ENCODE measurements at regions not wholly inside any gene's neighbourhood (a gene's known extent, or its start where the extent isn't known, plus 50 kb on each side); places are given as distances from the start of the nearest gene placed in this dataset.

GRCh38 chr14:85263916-85264675 lies 265.8 kb upstream of the FLRT2 start:
- H3K9ac ChIP-seq (ENCODE audit: low read length in 3 of 3) = no peak overlapping the region
- H3K4me3 ChIP-seq (ENCODE audit: low read length in 3 of 3) = no peak overlapping the region
- no peak overlapping the region for H3K27ac ChIP-seq (ENCODE audit: low read depth in 2 of 2, low read length in 2 of 2)
- H3K9me3 ChIP-seq (ENCODE audit: control insufficient read depth in 2 of 3, insufficient read depth in 1 of 3, low read length in 3 of 3) = no peaks in the 10 kb centered on the region
- DNase-seq = no peak
- no peak for FAIRE-seq
- H3K36me3 ChIP-seq (ENCODE audit: control insufficient read depth in 2 of 3, insufficient read depth in 3 of 3, low read length in 3 of 3) = no peaks in the 10 kb centered on the region
- no peaks in the 10 kb centered on the region for H3K4me1 ChIP-seq (ENCODE audit: control insufficient read depth in 2 of 3, insufficient read depth in 2 of 3, low read depth in 1 of 3, low read length in 3 of 3)
- no peaks in the 10 kb centered on the region for H3K27me3 ChIP-seq (ENCODE audit: control insufficient read depth, insufficient read depth, low read length)
- TF ChIP-seq CTCF (IDR thresholded peaks at IDR 0.05; ENCODE audit: borderline replicate concordance, extremely low read depth, insufficient read depth) = no peak
- intact Hi-C loops (cut with DNase I) = no loop called here

GRCh38 chr14:85273099-85273677 lies 256.8 kb upstream of the FLRT2 start:
- intact Hi-C loops (cut with DNase I) = no loop called here
- Histone ChIP-seq H3K36me3 (ENCODE audit: control insufficient read depth in 2 of 3, insufficient read depth in 3 of 3, low read length in 3 of 3) (no peaks in the 10 kb centered on the region), H3K9me3 (ENCODE audit: control insufficient read depth in 2 of 3, insufficient read depth in 1 of 3, low read length in 3 of 3) (no peaks in the 10 kb centered on the region), H3K27me3 (ENCODE audit: control insufficient read depth, insufficient read depth, low read length) (no peaks in the 10 kb centered on the region), H3K9ac (ENCODE audit: low read length in 3 of 3) (no peak overlapping the region), H3K27ac (ENCODE audit: low read depth in 2 of 2, low read length in 2 of 2) (no peak overlapping the region), H3K4me3 (ENCODE audit: low read length in 3 of 3) (no peak overlapping the region), H3K4me1 (ENCODE audit: control insufficient read depth in 2 of 3, insufficient read depth in 2 of 3, low read depth in 1 of 3, low read length in 3 of 3) (no peaks in the 10 kb centered on the region)
- no peak for FAIRE-seq
- TF ChIP-seq CTCF (IDR thresholded peaks at IDR 0.05; ENCODE audit: borderline replicate concordance, extremely low read depth, insufficient read depth) = no peak
- DNase-seq = no peak

- Histone ChIP-seq H3K27ac (ENCODE audit: low read depth in 2 of 2, low read length in 2 of 2) (no peak overlapping the region), H3K9me3 (ENCODE audit: control insufficient read depth in 2 of 3, insufficient read depth in 1 of 3, low read length in 3 of 3) (no peaks in the 10 kb centered on the region), H3K9ac (ENCODE audit: low read length in 3 of 3) (no peak overlapping the region), H3K4me1 (ENCODE audit: control insufficient read depth in 2 of 3, insufficient read depth in 2 of 3, low read depth in 1 of 3, low read length in 3 of 3) (no peaks in the 10 kb centered on the region), H3K27me3 (ENCODE audit: control insufficient read depth, insufficient read depth, low read length) (no peaks in the 10 kb centered on the region), H3K4me3 (ENCODE audit: low read length in 3 of 3) (no peak overlapping the region), H3K36me3 (ENCODE audit: control insufficient read depth in 2 of 3, insufficient read depth in 3 of 3, low read length in 3 of 3) (no peaks in the 10 kb centered on the region)
- TF ChIP-seq CTCF (IDR thresholded peaks at IDR 0.05; ENCODE audit: borderline replicate concordance, extremely low read depth, insufficient read depth) = no peak
- FAIRE-seq (no peak), DNase-seq (no peak)
- intact Hi-C loops (cut with DNase I) = no loop called here
These were observed 256.0 kb upstream of the FLRT2 start for GRCh38 chr14:85273952-85274351.

Data from kidney (tissue), 13 donors.